Right ventricle myocardium inferior (tissue), 1 donor: ENCODE measurements at regions not wholly inside any gene's neighbourhood (a gene's known extent, or its start where the extent isn't known, plus 50 kb on each side); places are given as distances from the start of the nearest gene placed in this dataset.

ENCODE experiments used
- ATAC-seq: fragments of 200-7000 bp; cut with Tn5 transposase; one replicate; pipeline ENCODE4 v1.9.1; 2020; ENCODE audit warnings: mild to moderate bottlenecking, moderate library complexity
- DNase-seq: peaks from one replicate; pipeline ENCODE4 v3.0.0; 2021; ENCODE audit errors: missing footprints
- intact Hi-C: fragments of 100-400 bp; cut with DNase I; formaldehyde crosslinking; loops from one replicate; pipeline ENCODE4 v1.11.0; 2022
- donor health status: DM: no; HTN: yes; CAD: no; lungs with severe emphysema.

GRCh38 chr4:123804196-123804721 lies 407.7 kb downstream of the SPRY1 start:
- intact Hi-C loops: no loop called here
- no peak for DNase-seq
- no peak for ATAC-seq

DNA sequence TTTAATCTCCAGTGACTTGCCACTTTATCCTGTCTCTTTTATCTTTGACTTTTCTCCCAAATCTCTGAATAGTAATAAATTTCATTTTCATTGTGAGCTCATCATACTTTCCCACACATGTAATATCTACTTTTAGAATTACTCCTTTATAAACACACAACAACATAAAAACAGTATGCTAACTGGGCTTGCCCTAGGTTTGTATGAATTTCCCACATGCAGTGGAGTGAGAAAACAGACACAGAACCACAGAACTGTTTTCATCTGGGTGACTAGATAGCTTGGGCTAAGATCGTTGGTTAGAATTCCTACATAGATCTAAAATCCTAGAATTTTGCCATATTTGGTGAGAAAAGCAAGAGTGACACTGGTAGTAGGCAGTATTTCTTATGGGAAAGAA lies 409.5 kb downstream of the SPRY1 start:
- ATAC-seq: no peak
- intact Hi-C loops: no loop called here
- no peak for DNase-seq

- intact Hi-C loops: no loop called here
- ATAC-seq (no peak), DNase-seq (no peak)
Observed at GRCh38 chr4:123807187-123807586, 410.6 kb downstream of the SPRY1 start.

- intact Hi-C loops: no loop called here
- no peak for ATAC-seq
- no peak for DNase-seq
Observed at GRCh38 chr4:123807866-123808265, 411.3 kb downstream of the SPRY1 start.

DNA sequence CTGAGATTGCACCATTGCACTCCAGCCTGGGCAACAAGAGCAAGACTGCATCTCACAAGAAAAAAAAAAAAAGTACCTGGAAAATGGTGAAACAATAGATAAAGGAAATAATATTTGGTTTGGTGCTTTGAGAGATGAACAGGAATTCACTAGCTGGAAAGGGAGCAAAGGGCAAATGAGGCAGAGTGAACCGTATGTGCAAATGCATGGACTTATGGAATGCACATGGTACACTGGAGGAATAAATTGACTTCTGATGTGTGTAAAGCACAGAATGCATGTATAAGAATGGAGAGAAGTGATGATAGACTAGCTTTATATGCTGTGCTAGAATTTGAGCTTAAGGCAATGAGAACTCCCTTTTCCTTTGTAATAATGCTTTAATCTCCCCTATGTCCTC lies 413.3 kb downstream of the SPRY1 start:
- intact Hi-C loops: no loop called here
- no peak for ATAC-seq
- no peak for DNase-seq

GRCh38 chr4:123812066-123812390 lies 415.4 kb downstream of the SPRY1 start:
- no peak for ATAC-seq
- intact Hi-C loops: no loop called here
- no peak for DNase-seq

DNA sequence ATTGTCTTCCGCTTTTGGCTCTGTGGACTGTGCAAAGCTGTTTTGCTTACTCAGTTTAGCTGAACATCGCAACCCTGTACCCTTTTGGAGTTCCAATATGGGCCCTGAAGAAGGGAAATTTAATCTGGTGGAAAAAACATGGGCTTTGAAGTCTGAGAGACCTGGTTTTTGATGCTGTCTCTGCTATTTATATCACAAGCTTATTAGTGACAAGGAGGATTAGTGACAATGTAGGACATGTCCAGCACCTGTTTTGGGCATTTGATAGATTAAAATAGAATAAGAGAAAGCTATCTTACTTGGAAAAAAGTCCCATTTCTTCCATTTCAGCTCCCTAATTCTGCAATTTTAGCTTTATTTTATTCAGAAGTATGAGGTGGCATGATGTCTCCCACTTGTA lies 417.3 kb downstream of the SPRY1 start:
- intact Hi-C loops: no loop called here
- ATAC-seq (no peak), DNase-seq (no peak)

- ATAC-seq: no peak
- intact Hi-C loops: no loop called here
- DNase-seq: no peak
Observed at GRCh38 chr4:123816462-123816861, 419.9 kb downstream of the SPRY1 start.

DNA sequence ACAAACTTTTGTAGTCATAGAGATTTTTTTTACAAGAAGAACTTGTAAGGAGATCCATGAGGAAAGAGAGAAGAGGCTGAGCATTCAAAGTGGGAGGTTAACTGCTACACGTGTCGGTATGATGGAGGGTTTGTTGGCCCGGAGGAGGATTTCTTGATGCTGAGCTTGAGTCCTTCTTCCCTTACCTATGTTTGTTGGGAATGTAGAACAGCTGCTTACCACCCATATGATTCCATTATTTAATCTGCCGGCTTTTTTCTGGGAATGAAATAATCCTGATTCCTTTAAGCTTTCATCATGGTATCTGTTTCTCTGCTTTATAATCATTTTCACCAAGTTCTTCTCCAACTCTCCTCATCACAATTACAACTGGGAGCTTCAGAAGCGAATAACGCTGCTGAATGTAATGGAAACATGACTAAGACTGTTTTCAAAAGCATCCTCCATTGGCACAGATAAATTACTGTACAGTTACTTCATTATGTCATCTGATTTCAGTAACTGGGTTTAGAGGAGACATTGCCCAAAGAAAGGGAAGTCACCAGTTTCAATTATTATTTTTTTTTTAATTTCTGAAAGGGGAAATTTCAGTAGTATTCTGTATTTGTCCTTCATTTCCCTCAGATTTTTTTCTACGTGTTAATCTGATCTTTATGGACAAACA lies 420.6 kb downstream of the SPRY1 start:
- ATAC-seq: no peak
- intact Hi-C loops: no loop called here

GRCh38 chr4:123819362-123820035 lies 422.9 kb downstream of the SPRY1 start:
- intact Hi-C loops: no loop called here
- ATAC-seq: no peak
- DNase-seq: no peak

More for the DNA sequence above, 420.6 kb downstream of the SPRY1 start:
- DNase-seq: no peak

- no peak for ATAC-seq
- intact Hi-C loops: no loop called here
- DNase-seq: no peak
Observed at GRCh38 chr4:123821861-123822260, 425.3 kb downstream of the SPRY1 start.

GRCh38 chr4:123822353-123822752 lies 425.8 kb downstream of the SPRY1 start:
- DNase-seq (no peak), ATAC-seq (no peak)
- intact Hi-C loops: no loop called here

DNA sequence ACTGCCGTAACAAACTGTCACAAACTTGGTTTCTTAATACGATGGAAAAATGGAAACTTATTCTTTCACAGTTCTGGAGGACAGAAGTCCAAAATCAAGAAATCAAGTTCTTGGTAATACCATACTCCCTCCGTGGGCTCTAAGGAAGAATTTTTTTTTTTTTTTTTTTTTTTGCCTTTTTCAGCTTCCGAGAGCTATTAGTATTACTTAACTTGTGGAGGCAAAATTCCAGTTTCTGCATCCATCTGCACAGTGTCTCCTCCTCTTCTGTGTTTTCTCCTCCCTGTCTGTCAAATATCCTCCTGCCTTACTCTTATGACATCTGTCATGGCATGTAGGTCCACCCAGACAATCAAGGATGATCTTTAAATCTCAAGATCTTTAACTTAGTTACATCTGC lies 426.6 kb downstream of the SPRY1 start:
- intact Hi-C loops: no loop called here
- ATAC-seq (no peak), DNase-seq (no peak)

DNA sequence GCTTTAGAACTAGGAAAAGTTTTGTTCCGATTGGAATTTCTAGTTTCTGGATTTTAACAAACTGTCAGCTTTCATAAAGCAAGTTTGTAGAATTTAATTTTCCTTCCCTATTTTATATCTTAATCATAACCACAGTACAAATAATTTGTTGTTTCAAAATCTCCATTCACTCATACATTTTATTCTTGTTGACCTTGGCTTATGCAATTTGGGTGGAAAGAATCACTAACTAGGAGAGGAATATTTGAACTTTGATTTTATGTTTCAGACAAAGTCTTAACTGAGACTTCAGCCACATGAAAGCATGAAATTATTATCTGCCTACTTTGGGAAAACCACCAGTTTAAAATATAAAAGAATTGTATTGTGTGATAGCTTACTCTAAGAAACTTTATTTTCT lies 427.9 kb downstream of the SPRY1 start:
- intact Hi-C loops: no loop called here
- ATAC-seq (no peak), DNase-seq (no peak)

- no peak for DNase-seq
- intact Hi-C loops: loop anchor here (5.0 kb wide), 1 partner anchor 38 kb away; no protein-coding TSS in a partner anchor
- no peak for ATAC-seq
Observed at GRCh38 chr4:123825596-123826291, 429.1 kb downstream of the SPRY1 start.

GRCh38 chr4:123826896-123827295 lies 430.3 kb downstream of the SPRY1 start:
- no peak for DNase-seq
- no peak for ATAC-seq
- intact Hi-C loops: loop anchor here (5.0 kb wide), 1 partner anchor 40 kb away; no protein-coding TSS in a partner anchor

DNA sequence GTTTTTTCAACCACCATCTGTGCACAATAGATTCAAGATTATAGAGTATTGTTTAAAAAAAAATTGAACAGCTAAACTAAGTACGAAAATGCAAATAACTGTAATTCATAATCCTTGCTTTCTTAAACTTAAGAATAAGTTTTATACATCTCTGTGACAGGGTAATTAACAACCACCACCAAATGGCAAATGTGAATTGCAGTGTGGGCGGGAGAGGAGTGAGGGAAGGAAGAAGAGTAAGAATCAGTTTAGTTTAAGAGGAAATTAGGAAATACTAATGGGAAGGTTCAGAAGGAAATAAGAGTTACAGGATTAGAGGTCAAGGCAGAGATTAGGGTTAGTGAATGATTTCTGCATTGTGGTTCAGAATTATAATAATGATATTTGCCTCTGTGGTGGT lies 430.9 kb downstream of the SPRY1 start:
- no peak for DNase-seq
- no peak for ATAC-seq
- intact Hi-C loops: loop anchor here (5.0 kb wide), 1 partner anchor 40 kb away; no protein-coding TSS in a partner anchor

GRCh38 chr4:123830930-123831329 lies 434.3 kb downstream of the SPRY1 start:
- DNase-seq (no peak), ATAC-seq (no peak)
- intact Hi-C loops: no loop called here

- DNase-seq (peak; percentile 57), ATAC-seq (peak; percentile 90)
- intact Hi-C loops: loop anchor here (2.0 kb wide), 1 partner anchor 60 kb away; no protein-coding TSS in a partner anchor
Observed at GRCh38 chr4:123832173-123833026, 435.8 kb downstream of the SPRY1 start.
